GM18907 (cell line): ENCODE measurements at regions not wholly inside any gene's neighbourhood (a gene's known extent, or its start where the extent isn't known, plus 50 kb on each side); places are given as distances from the start of the nearest gene placed in this dataset.
A peak's percentile ranks its signal among the peaks of the same experiment; 100 is the strongest.
"Not testable (repeated sequence)": the region's sequence is repeated elsewhere in the genome, so short reads cannot be mapped to it uniquely, and the experiment has no call there.

Source experiments
- ATAC-seq: cut with Tn5 transposase; IDR thresholded peaks from one replicate; pipeline ENCODE4 v1.9.1; 2021; ENCODE audit warnings: mild to moderate bottlenecking, moderate library complexity; ENCODE audit not compliant: unreplicated experiment

DNA sequence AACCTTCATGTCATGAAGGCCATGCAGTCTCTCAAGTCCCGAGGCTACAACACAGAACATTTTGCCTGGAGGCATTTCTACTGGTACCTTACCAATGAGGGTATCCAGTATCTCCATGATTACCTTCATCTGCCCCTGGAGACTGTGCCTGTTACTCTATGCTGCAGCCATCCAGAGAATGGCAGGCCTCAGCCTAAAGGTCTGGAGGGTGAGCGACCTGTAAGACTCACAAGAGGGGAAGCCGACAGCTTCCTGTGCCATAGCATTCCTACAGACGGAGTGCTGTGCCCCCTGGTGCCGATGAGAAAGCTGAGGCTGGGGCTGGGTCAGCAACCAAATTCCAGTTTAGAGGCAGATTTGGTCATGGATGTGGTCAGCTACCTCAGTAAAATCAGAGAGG, 51.3 kb upstream of the CADPS start:
- no peak for ATAC-seq

DNA sequence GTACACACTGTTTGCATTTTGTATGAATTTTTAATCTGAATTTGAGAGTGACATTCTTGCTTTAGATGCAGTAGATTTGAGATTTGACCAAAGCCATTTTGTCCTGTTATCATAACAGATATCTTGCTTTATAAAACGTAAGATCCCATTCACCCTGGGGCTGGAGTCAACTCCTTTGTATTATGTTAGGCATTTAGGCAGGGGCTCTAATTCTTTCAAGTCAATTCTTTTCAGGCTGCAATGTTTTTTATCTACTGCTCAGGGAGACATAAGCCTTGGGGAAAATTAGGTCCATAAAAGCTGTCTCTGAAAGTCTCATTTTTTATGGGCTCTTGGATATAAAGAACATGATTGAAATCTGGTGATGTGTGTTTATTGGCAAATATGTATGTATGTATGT, 53.0 kb upstream of the CADPS start:
- no peak for ATAC-seq

DNA sequence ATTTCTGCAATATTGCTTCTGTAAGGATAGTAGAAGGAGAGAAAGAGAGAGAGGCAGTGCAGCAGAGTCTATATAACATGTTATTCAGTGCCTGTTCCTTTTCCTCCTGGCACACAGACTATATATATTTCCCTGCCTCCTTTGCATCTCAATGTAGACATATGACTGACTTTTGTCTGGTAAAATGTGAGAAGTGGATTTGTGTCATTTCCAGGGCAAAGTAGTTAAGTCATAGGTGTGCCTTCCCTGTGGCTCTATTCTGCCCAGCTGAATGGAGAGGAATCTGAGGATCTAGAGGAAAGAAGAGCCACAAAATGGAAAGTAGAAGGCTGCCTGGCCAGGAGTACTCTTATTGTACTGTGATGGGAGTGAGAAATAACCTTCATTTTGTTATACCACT, 54.6 kb upstream of the CADPS start:
- no peak for ATAC-seq

DNA sequence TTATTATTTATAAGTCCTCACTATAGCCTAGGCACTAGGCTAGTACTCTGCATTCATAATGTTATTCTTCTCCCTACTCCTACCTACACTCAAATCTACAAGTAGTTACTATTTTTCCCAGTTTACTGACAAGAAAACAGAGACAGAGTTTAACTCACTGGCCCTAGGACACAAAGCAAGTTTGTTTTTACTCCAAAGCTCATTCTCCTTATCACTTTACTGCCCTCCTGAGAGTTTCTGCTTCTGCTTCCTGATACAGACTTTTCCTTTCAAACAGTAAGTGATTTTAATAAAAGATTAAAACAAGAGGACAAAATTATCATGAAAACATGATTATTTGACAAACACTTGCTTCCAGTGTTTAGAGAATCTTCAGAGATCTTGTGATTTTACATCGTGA, 60.6 kb upstream of the CADPS start:
- no peak for ATAC-seq

DNA sequence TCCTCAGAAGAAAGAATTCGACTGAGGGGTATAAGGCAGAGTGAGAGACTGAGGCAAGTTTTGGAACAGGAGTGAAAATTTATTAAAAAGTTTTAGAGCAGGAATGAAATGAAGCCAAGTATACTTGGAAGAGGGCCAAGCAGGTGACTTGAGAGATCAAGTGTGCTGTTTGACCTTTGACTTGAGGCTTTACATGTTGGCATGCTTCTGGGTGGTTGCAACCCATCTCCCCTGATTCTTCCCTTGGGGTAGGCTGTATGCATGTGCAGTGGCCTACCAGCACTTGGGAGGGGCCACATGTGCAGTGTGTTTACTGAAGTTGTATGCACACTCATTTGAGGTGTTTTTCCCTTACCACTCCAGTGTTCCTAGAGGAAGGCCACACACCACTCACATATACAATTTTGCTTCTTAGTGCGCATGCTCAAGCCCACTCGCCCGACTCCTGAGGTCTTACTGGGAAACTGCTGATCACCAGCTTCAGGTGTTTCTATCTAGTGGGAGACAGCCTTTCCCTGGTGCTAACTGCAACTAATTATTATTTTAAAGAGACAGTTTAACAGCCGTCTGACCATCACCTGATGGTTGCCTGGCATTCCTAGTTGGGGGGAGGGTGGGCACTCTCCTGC, 61.5 kb upstream of the CADPS start:
- no peak for ATAC-seq

DNA sequence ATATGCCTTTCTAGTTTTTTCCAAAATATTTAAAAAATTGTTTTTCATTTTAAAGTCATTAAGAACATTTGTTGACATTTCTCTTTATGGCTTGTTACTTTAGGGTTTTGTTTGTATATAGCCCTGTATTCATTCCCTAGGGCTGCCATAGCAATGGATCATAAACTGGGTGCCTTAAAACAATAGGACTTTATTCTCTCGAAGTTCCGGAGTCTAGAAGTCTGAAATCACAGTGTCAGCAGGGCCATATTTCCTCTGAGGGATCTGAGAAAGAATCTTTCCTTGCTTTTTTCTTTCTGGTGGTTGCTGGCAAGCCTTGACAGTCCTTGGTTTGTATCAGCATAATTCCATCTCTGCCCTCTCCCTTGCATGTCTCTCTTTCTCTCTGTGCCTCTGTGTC, 63.4 kb upstream of the CADPS start:
- no peak for ATAC-seq

DNA sequence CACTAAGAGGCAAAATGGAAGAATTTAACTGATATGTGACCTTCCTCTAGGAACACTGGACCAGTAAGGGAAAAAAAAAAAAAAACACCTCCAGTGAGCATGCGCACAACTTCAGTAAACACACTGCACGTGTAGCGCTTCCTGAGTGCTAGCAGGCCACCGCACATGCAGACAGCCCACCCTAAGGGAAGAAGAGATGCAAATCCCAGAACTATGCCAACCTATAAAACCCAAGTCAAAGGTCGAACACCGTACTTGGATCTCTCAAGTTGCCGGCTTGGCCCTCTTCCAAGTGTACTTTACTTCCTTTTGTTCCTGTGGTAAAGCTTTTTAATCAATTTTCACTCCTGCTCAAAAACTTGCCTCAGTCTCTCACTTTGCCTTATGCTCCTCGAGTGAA, 64.5 kb upstream of the CADPS start:
- ATAC-seq: no peak

DNA sequence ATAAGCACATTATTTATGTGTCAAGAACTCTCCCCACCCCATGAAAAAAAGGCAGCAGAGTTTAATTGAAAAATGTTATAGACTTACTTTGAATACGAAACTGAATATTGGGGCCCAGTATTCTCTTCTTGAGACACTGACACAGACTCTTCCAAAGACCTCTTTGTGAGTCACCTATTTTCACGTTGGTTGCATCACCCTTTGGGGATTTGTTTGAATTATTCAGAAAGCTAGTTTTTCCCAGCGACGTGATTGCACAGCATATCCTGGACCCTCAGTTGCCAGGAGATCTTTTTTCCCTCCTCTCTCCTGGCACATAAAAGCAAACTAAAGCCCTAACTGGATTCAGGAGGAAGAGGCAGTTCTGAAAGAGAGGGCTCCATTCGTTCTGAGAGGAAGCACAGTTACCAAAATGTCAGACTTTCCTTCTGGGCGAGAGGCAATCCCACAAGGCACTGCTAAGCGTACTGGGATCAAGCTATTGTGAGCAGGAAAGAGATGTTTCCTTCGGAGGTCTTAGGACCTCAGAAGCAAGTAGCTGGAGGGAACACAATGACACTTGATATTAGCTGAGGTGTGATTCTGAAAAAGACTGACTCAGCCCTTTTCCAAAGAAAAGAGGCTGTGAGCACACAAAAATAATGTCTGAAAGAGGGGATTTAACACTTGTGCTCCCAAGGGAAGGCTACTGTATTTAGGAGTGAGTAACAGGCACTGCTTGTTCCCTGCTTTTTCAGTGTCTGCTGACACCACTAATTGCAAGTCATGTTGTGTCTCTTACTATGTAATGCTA, 65.8 kb upstream of the CADPS start:
- ATAC-seq: no peak

DNA sequence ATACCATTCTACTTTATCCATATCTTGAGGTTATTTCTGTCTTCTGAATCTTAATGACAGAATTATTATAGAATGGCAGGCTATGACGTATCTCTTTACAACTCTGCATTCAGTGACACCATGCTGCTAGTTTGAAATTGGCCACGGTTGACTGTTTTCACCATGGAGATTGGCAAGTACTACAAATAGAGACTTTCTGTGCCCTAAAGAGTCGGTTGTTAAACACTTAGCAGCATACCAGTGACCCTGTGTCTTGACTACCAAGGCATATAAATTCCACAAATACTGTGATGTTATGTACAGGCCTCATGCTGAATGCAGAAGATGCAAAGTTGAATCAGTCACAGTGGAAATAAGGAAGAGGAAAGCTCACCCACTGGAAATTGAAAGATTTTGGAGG, 67.0 kb upstream of the CADPS start:
- no peak for ATAC-seq

DNA sequence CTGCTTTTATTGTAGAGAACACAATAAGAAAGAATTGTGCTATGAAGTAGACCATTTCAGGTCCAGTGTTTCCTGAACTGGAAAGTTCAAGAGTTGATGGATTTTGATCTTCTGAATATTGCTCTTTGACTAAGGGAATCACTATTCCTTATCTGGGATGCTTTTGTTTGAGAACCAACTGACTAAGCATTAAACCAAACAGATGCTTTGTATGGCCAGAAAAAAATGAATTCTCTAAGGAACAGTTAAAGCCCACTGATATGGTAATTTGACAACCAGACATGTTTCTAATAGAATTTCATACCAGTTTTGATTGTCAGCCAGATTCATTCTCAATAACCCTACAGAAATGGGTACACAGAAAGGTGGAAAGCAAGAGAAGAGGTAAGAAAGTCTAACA, 67.5 kb upstream of the CADPS start:
- no peak for ATAC-seq

DNA sequence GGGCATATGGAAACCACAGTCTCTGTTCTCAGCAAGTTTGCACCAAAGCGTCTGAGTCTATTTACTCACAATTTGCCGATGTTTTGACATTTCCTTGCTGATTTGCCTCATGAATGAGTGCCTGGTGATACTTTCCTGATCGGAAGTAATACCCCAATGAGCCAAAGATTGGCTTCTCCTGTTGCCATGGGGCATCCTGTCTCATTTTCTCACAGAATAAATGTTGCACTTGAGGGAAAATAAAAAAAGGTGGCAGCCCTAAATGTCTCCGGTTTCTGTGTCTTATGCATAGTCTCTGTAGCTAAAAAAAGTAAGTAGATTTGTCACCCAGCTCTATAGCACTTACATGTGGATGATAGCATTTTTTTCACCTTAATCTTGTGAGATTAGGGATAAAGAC, 73.7 kb upstream of the CADPS start:
- no peak for ATAC-seq

DNA sequence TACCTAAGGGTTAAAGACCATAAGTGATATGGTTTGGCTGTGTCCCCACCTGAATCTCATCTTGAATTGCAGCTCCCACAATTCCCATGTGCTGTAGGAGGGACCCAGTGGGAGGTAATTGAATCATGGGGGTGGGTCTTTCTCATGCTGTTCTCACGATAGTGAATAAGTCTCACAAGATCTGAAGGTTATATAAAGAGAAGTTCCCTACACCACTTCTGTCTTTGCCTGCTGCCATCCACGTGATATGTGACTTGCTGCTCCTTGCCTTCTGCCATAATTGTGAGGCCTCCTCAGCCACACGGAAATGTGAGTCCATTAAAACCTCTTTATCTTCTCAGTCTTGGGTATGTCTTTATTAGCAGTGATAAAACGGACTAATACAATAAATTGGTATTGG, 75.0 kb upstream of the CADPS start:
- no peak for ATAC-seq

DNA sequence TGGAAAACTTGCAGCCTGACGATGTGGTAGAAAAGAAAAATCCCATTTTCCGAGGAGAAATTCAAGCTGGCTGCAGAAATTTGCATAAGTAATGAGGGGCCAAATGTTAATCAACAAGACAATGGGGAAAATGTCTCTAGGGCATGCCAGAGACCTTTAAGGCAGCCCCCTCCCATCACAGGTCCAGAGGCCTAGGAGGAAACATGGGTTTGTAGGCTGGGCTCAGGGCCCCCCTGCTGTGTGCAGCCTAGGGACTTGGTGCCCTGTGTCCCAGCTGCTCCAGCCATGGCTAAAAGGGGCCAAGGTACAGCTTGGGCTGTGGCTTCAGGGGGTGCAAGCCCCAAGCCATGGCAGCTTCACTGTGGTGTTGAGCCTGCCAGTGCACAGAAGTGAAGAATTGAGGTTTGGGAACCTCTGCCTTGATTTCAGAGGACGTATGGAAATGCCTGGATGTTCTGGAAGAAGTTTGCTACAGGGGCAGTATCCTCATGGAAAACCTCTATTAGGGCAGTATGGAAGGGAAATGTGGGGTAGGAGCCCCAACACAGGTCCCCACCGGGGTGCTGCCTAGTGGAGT, 75.9 kb upstream of the CADPS start:
- no peak for ATAC-seq

DNA sequence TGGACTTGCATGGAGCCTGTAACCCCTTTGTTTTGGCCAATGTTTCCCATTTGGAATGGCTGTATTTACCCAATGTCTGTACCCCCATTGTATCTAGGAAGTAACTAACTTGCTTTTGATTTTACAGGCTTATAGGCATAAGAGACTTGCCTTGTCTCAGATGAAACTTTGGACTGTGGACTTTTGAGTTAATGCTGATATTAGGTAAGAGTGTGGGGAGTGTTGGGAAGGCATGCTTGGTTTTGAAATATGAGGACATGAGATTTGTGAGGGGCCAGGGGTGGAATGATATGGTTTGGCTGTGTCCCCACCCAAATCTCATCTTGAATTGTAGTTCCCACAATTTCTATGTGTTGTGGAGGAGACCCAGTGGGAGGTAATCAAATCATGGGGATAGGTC, 76.7 kb upstream of the CADPS start:
- not testable (repeated sequence) for ATAC-seq

DNA sequence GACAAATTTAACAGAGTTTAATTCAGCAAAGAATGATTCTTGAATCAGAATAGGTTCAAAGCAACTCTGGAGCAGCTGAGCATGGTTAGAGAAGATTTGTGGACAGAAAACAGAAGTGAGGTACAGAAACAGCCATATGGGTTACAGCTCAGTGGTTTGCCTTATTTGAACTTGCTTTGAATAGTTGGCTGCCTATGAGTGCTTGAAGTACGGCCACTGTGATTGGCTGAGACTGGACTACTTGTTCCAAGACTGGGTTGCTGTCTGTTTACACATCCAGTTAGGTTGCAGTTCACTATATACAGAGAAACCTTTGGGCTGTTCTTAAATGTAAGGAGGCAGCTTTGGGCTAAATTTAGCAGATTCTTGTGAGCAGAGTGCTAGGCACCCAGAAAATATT, 79.4 kb upstream of the CADPS start:
- peak; percentile 71 for ATAC-seq

DNA sequence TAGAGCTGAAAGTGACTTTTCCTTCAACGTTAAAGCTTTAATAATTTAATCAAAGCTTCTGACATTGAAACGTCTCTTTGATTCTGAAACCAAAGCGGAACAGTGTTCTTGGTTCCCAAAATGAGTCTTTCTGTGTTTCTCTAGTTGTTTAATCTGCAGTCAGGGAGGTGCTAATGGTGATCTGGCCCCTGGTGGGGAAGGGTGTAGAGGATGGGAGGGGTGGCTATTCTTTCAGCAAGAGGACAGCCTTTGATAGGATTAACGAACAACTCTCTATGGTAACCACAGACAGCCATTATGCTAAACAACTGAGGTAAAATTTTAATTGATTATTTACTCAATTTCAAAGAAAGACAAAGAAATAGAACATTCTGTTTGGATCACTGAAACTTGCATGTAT, 79.9 kb upstream of the CADPS start:
- no peak for ATAC-seq

DNA sequence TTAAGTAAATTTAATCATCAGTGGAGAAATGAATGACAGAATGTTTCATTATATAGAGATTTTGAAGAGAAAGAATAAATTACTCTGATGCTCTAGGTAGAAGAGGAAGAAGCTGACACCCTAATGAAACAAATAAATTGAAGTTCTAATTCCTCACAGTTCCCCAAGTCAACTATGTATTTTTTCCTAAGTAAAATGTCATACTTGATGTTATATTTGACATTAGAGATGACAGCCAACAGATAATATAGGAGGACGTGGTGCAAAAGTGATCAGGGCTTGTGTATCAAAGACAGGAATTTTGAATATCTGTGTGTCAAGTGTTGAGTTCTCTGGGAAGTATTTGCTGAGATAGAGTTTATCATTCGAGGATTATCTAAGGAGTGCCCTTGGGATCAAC, 81.2 kb upstream of the CADPS start:
- ATAC-seq: no peak

DNA sequence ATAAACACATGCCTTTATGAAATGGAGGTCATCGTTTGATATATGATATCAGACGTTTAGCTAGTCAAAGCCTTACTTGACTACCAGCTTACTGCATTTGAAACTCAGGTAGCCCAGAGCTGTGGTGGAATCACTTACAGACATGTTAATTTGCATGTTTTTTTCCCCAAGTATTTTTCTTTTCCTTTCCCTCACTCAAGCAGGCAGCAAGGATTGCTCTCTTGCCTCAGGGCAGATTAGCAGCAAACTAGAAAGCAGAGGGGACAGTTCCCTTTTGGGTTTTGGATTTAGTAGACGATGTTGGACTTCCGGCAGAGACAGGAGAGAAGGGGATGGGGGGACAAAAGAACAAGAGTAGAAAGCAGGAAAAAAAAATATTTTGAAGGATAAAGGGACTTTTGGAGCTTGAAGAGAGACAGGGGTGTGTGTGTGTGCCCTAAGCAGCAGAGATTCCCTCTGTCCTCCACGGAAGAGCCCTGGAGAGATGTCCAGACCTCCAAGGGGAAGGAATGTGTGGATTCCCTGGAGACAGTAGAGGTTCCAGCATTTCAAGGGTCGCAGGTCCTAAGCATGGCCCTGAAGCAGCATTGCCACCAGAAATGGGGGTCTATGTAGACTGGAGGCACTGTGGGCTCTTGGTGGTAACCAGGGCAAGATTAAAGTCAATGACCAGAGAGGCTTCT, 86.8 kb upstream of the CADPS start:
- no peak for ATAC-seq

DNA sequence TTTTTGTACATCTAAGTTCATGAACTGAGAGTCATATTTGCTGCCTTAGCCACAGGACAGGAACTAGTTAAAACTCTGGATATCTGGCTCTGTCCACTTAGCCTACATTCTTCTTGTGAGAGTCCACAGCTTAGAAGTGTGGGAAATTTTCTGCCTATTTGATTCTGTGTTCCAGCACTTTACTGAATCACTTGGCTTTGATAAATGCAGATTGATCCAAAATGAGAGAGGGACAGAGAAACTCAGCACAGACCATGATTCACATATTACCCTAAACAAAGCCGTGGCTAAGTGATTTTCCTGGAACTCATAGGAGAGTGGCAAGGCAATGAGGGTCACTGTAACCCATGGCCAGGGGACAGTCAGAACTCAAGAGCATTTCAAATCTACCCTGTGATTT, 87.5 kb upstream of the CADPS start:
- ATAC-seq: no peak

DNA sequence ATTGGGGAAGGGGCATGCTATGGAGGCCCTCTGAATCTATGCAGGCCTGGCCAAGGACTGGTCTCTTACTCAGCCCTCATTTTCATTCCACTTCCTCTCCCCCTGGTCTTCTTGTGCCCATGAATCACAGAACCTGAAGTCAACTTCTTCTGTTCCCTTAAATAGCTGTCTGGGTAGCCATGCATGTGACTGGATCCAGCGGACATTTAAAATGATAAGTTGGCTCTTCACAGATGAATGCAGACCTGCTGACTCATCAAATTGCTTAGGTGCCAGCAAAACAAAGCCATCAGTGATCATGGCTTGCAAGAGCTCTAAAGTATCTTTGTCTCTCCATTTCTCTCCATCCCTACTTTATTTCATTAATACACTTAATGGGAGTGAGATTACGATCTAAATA, 90.1 kb upstream of the CADPS start:
- ATAC-seq: no peak

DNA sequence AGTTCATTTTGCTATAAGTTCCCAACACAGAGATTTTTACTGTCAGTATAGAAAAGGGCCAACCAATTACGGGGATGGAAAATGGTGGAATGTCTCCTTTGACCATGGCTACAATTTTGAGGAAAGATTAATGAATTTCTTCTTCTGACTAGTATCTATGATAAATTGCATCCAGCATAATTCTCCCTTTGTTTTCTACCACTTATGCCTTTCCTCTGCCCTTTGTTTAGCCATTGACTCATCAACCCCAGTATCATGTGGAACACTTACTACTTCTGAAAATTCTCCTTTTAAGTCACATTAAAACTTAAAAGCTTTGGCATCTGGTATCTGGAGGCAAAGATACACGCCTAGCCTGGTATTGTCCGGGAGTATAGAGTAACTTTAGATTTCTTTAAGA, 92.9 kb upstream of the CADPS start:
- ATAC-seq: no peak

DNA sequence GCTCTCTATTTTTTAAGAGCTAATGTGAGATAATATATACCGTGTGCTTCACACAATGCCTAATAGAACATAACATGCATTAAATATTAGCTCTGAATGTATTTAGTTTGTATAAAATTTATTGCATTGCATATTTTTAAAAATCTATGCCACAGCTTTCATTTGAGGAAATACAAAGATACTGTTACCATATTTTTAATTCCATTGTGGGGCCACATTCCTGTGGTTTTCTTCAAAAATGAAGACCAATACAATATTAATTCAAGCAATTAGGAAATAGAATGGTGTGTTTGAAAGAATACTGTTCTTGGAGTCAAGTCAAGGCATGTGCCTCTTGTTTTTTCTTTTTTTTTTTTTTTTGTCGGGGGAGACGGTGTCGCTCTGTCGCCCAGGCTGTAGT, 95.4 kb upstream of the CADPS start:
- no peak for ATAC-seq
